ENCODE measurements at regions not wholly inside any gene's neighbourhood (a gene's known extent, or its start where the extent isn't known, plus 50 kb on each side); places are given as distances from the start of the nearest gene placed in this dataset.

DNA sequence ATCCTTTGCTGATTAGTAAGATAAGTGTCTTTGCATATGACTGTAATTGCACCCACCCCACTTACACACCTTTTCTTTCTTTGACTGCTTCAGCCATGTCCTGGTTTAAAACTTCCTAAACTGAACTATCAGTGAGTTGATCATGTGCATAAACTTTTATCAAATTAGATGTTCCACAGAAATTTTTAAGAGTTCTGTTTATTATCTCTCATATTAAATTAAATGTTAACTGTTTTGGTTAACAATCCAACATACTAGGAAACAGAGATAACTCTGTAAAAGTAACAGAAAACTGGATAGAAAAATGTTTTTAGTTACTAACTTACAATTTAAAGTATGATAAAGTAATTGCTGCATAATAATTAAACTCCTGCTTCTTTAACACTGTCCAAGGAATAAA lies 959.6 kb upstream of the LRRN3 start:
- TF ChIP-seq CTCF (conservative IDR thresholded peaks at IDR 0.05 in 1 of 2, IDR thresholded peaks at IDR 0.05 in 1 of 2; ENCODE audit: low read depth in 1 of 2, low read length in 2 of 2) (no peak), EZH2 (IDR thresholded peaks at IDR 0.05; ENCODE audit: low read length, missing control alignments) (no peak)

All from fibroblast of lung (primary cell).